Hindlimb muscle (tissue), 1 donor: ENCODE measurements at regions not wholly inside any gene's neighbourhood (a gene's known extent, or its start where the extent isn't known, plus 50 kb on each side); places are given as distances from the start of the nearest gene placed in this dataset.
"Not testable (repeated sequence)": the region's sequence is repeated elsewhere in the genome, so short reads cannot be mapped to it uniquely, and the experiment has no call there.

Experiments
- DNase-seq: peaks from one replicate; pipeline ENCODE4 v3.0.0-alpha.2; 2013

GRCh38 chr3:161920196-161920595 lies 423.6 kb downstream of the OTOL1 start:
- DNase-seq: no peak

GRCh38 chr3:161925749-161926360 lies 429.2 kb downstream of the OTOL1 start:
- no peak for DNase-seq

GRCh38 chr3:161927131-161927530 lies 430.5 kb downstream of the OTOL1 start:
- DNase-seq: no peak

- peak; percentile 67 for DNase-seq
These were observed 443.5 kb downstream of the OTOL1 start for GRCh38 chr3:161939918-161940620.

GRCh38 chr3:161940621-161940965 lies 444.0 kb downstream of the OTOL1 start:
- peak; percentile 31 for DNase-seq

GRCh38 chr3:161941891-161942290 lies 445.3 kb downstream of the OTOL1 start:
- no peak for DNase-seq

- DNase-seq: not testable (repeated sequence)
These were observed 447.3 kb downstream of the OTOL1 start for GRCh38 chr3:161943801-161944345.

GRCh38 chr3:161946443-161946960 lies 449.9 kb downstream of the OTOL1 start:
- DNase-seq: no peak

- DNase-seq: no peak
These were observed 453.8 kb downstream of the OTOL1 start for GRCh38 chr3:161950318-161950868.

GRCh38 chr3:161957467-161957866 lies 460.9 kb downstream of the OTOL1 start:
- no peak for DNase-seq

- no peak for DNase-seq
These were observed 468.2 kb downstream of the OTOL1 start for GRCh38 chr3:161964857-161965256.

- no peak for DNase-seq
These were observed 473.3 kb downstream of the OTOL1 start for GRCh38 chr3:161969867-161970266.

- no peak for DNase-seq
These were observed 478.6 kb downstream of the OTOL1 start for GRCh38 chr3:161975201-161975600.

- no peak for DNase-seq
These were observed 480.5 kb downstream of the OTOL1 start for GRCh38 chr3:161977063-161977462.

GRCh38 chr3:161977850-161978249 lies 481.2 kb downstream of the OTOL1 start:
- DNase-seq: no peak

GRCh38 chr3:161987933-161988332 lies 491.3 kb downstream of the OTOL1 start:
- no peak for DNase-seq

- DNase-seq: no peak
These were observed 492.4 kb downstream of the OTOL1 start for GRCh38 chr3:161989012-161989411.

GRCh38 chr3:161990036-161990435 lies 493.4 kb downstream of the OTOL1 start:
- no peak for DNase-seq

- no peak for DNase-seq
These were observed 495.4 kb downstream of the OTOL1 start for GRCh38 chr3:161991901-161992540.

GRCh38 chr3:161999846-162000245 lies 503.2 kb downstream of the OTOL1 start:
- DNase-seq: no peak

- DNase-seq: no peak
These were observed 511.1 kb downstream of the OTOL1 start for GRCh38 chr3:162007722-162008121.

- DNase-seq: no peak
These were observed 516.0 kb downstream of the OTOL1 start for GRCh38 chr3:162012633-162013032.

GRCh38 chr3:162014284-162014683 lies 517.7 kb downstream of the OTOL1 start:
- DNase-seq: no peak
